AG09319 (cell line): ENCODE measurements at regions not wholly inside any gene's neighbourhood (a gene's known extent, or its start where the extent isn't known, plus 50 kb on each side); places are given as distances from the start of the nearest gene placed in this dataset.

Source experiments
- DNase-seq: peaks from one replicate; pipeline ENCODE4 v3.0.0-alpha.2; 2010; ENCODE audit warnings: low read depth; ENCODE audit errors: extremely low read depth
- CTCF ChIP-seq: IDR thresholded peaks from 2 replicates; pipeline ENCODE4 v1.5.1; 2011; ENCODE audit warnings: low read depth, mild to moderate bottlenecking, inconsistent platforms, low read length, moderate library complexity

- no peak for DNase-seq
- TF ChIP-seq CTCF = no peak
Observed at GRCh38 chr4:174111422-174111821, 172.0 kb downstream of the FBXO8 start.

GRCh38 chr4:174110180-174110579 lies 173.3 kb downstream of the FBXO8 start:
- no peak for DNase-seq
- no peak for TF ChIP-seq CTCF

GRCh38 chr4:174107746-174108354 lies 175.6 kb downstream of the FBXO8 start:
- no peak for DNase-seq
- TF ChIP-seq CTCF = no peak

- no peak for TF ChIP-seq CTCF
- no peak for DNase-seq
Observed at GRCh38 chr4:174105202-174105601, 178.3 kb downstream of the FBXO8 start.

GRCh38 chr4:174100910-174101309 lies 182.6 kb downstream of the FBXO8 start:
- DNase-seq = no peak
- no peak for TF ChIP-seq CTCF

- DNase-seq = no peak
- TF ChIP-seq CTCF = no peak
Observed at GRCh38 chr4:174099712-174100111, 183.8 kb downstream of the FBXO8 start.

GRCh38 chr4:174096999-174097398 lies 186.5 kb downstream of the FBXO8 start:
- DNase-seq = no peak
- TF ChIP-seq CTCF = no peak
